ENCODE measurements at regions not wholly inside any gene's neighbourhood (a gene's known extent, or its start where the extent isn't known, plus 50 kb on each side); places are given as distances from the start of the nearest gene placed in this dataset.

GRCh38 chr19:28468701-28469459, 744.1 kb downstream of the UQCRFS1 start:
- TF ChIP-seq, protein P1, sequence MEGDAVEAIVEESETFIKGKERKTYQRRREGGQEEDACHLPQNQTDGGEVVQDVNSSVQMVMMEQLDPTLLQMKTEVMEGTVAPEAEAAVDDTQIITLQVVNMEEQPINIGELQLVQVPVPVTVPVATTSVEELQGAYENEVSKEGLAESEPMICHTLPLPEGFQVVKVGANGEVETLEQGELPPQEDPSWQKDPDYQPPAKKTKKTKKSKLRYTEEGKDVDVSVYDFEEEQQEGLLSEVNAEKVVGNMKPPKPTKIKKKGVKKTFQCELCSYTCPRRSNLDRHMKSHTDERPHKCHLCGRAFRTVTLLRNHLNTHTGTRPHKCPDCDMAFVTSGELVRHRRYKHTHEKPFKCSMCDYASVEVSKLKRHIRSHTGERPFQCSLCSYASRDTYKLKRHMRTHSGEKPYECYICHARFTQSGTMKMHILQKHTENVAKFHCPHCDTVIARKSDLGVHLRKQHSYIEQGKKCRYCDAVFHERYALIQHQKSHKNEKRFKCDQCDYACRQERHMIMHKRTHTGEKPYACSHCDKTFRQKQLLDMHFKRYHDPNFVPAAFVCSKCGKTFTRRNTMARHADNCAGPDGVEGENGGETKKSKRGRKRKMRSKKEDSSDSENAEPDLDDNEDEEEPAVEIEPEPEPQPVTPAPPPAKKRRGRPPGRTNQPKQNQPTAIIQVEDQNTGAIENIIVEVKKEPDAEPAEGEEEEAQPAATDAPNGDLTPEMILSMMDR (conservative IDR thresholded peaks at IDR 0.05; ENCODE audit: low read depth, low read length), result no peak
- TF ChIP-seq EZH2 (IDR thresholded peaks at IDR 0.05; ENCODE audit: borderline replicate concordance, low read depth, low read length, poor library complexity, severe bottlenecking), result no peak
